ENCODE measurements at regions not wholly inside any gene's neighbourhood (a gene's known extent, or its start where the extent isn't known, plus 50 kb on each side); places are given as distances from the start of the nearest gene placed in this dataset.

- FAIRE-seq, result no peak
- DNase-seq (ENCODE audit: insufficient read length, low spot score), result no peak
Observed at GRCh38 chrY:15162211-15162610, 637.9 kb downstream of the NLGN4Y start.

GRCh38 chrY:15179890-15180289 is 655.6 kb downstream of the NLGN4Y start:
- FAIRE-seq, result no peak

GRCh38 chrY:15229056-15229455 is 704.7 kb downstream of the NLGN4Y start:
- peak; percentile 0 for DNase-seq (ENCODE audit: insufficient read length, low spot score)
- no peak for FAIRE-seq

More at GRCh38 chrY:15179890-15180289, 655.6 kb downstream of the NLGN4Y start:
- no peak for DNase-seq (ENCODE audit: insufficient read length, low spot score)

GRCh38 chrY:15239596-15240132 is 715.3 kb downstream of the NLGN4Y start:
- FAIRE-seq (no peak), DNase-seq (ENCODE audit: insufficient read length, low spot score) (no peak)

GRCh38 chrY:15259286-15259685 is 735.0 kb downstream of the NLGN4Y start:
- DNase-seq (ENCODE audit: insufficient read length, low spot score) (no peak), FAIRE-seq (no peak)

- DNase-seq (ENCODE audit: insufficient read length, low spot score), result no peak
- no peak for FAIRE-seq
Observed at GRCh38 chrY:15286572-15286971, 762.2 kb downstream of the NLGN4Y start.

- DNase-seq (ENCODE audit: insufficient read length, low spot score) (no peak), FAIRE-seq (no peak)
Observed at GRCh38 chrY:15289821-15290220, 765.5 kb downstream of the NLGN4Y start.

GRCh38 chrY:15292881-15293280 is 768.6 kb downstream of the NLGN4Y start:
- no peak for FAIRE-seq

GRCh38 chrY:15301879-15302278 is 777.5 kb downstream of the NLGN4Y start:
- DNase-seq (ENCODE audit: insufficient read length, low spot score) (no peak), FAIRE-seq (no peak)

More at GRCh38 chrY:15292881-15293280, 768.6 kb downstream of the NLGN4Y start:
- no peak for DNase-seq (ENCODE audit: insufficient read length, low spot score)

- DNase-seq (ENCODE audit: insufficient read length, low spot score) (no peak), FAIRE-seq (no peak)
Observed at GRCh38 chrY:15312166-15312565, 787.8 kb downstream of the NLGN4Y start.

- DNase-seq (ENCODE audit: insufficient read length, low spot score) (no peak), FAIRE-seq (no peak)
Observed at GRCh38 chrY:15324189-15324588, 799.9 kb downstream of the NLGN4Y start.

- FAIRE-seq, result no peak
- no peak for DNase-seq (ENCODE audit: insufficient read length, low spot score)
Observed at GRCh38 chrY:15325201-15325600, 800.9 kb downstream of the NLGN4Y start.

- no peak for FAIRE-seq
Observed at GRCh38 chrY:15326673-15327072, 802.3 kb downstream of the NLGN4Y start.

GRCh38 chrY:15328848-15329247 is 804.5 kb downstream of the NLGN4Y start:
- FAIRE-seq (no peak), DNase-seq (ENCODE audit: insufficient read length, low spot score) (no peak)

More at GRCh38 chrY:15326673-15327072, 802.3 kb downstream of the NLGN4Y start:
- DNase-seq (ENCODE audit: insufficient read length, low spot score), result no peak

- FAIRE-seq, result no peak
Observed at GRCh38 chrY:15343522-15343921, 819.2 kb downstream of the NLGN4Y start.

GRCh38 chrY:15345471-15346155 is 821.3 kb downstream of the NLGN4Y start:
- no peak for DNase-seq (ENCODE audit: insufficient read length, low spot score)
- no peak for FAIRE-seq

More at GRCh38 chrY:15343522-15343921, 819.2 kb downstream of the NLGN4Y start:
- no peak for DNase-seq (ENCODE audit: insufficient read length, low spot score)

GRCh38 chrY:15349351-15349750 is 825.0 kb downstream of the NLGN4Y start:
- FAIRE-seq (no peak), DNase-seq (ENCODE audit: insufficient read length, low spot score) (no peak)

- DNase-seq (ENCODE audit: insufficient read length, low spot score), result no peak
- no peak for FAIRE-seq
Observed at GRCh38 chrY:15355321-15355720, 831.0 kb downstream of the NLGN4Y start.

- FAIRE-seq, result no peak
Observed at GRCh38 chrY:15360471-15360870, 836.1 kb downstream of the NLGN4Y start.

GRCh38 chrY:15364996-15365395 is 840.7 kb downstream of the NLGN4Y start:
- FAIRE-seq (no peak), DNase-seq (ENCODE audit: insufficient read length, low spot score) (no peak)

More at GRCh38 chrY:15360471-15360870, 836.1 kb downstream of the NLGN4Y start:
- no peak for DNase-seq (ENCODE audit: insufficient read length, low spot score)

GRCh38 chrY:15368786-15369185 is 844.5 kb downstream of the NLGN4Y start:
- no peak for FAIRE-seq

GRCh38 chrY:15385178-15385577 is 860.8 kb downstream of the NLGN4Y start:
- DNase-seq (ENCODE audit: insufficient read length, low spot score) (no peak), FAIRE-seq (no peak)

More at GRCh38 chrY:15368786-15369185, 844.5 kb downstream of the NLGN4Y start:
- DNase-seq (ENCODE audit: insufficient read length, low spot score), result no peak

Data from GM19239 (cell line).